ENCODE measurements at regions not wholly inside any gene's neighbourhood (a gene's known extent, or its start where the extent isn't known, plus 50 kb on each side); places are given as distances from the start of the nearest gene placed in this dataset.

- Histone ChIP-seq H3K9ac (ENCODE audit: insufficient read depth, low read depth, low read length) (no peak overlapping the region), H3K79me2 (ENCODE audit: insufficient read depth, low read length) (no peaks in the 10 kb centered on the region), H3K27me3 (ENCODE audit: control insufficient read depth in 1 of 2, insufficient read depth in 2 of 2, low read length in 2 of 2) (no peaks in the 10 kb centered on the region; a peak in 1 of 5 replicates), H3K4me2 (ENCODE audit: low read depth, low read length) (no peak overlapping the region), H3K9me3 (ENCODE audit: low read length) (no peaks in the 10 kb centered on the region), H2AFZ (ENCODE audit: low read length) (no peak overlapping the region), H4K20me1 (ENCODE audit: insufficient read depth, low read length) (no peaks in the 10 kb centered on the region), H3K36me3 (replicated peaks in 1 of 2; ENCODE audit: control insufficient read depth in 1 of 2, insufficient read depth in 2 of 2, low read length in 2 of 2) (no peaks in the 10 kb centered on the region), H3K4me1 (ENCODE audit: insufficient read depth, low read length) (no peaks in the 10 kb centered on the region), H3K27ac (ENCODE audit: extremely low read length, insufficient read depth, low read length) (no peak overlapping the region), H3K4me3 (replicated peaks in 1 of 3; ENCODE audit: insufficient read depth in 1 of 3, low read depth in 2 of 3, low read length in 3 of 3) (no peak overlapping the region)
- FAIRE-seq (no peak), DNase-seq (ENCODE audit: low spot score) (no peak), ATAC-seq (no peak)
- in situ Hi-C loops (cut with HindIII; ENCODE audit: extremely low pct_ligation_motif_present, low pct_unique_long_range_greater_than_20kb) (loop anchor here (25.0 kb wide), 1 partner anchor 874 kb away; no protein-coding TSS in a partner anchor), intact Hi-C loops (cut with micrococcal nuclease; ENCODE audit: unreplicated experiment) (loop anchor here (5.0 kb wide), 1 partner anchor 879 kb away; no protein-coding TSS in a partner anchor)
- BruUV-seq (replicated peaks), result no TSS peak
- TF ChIP-seq SAFB2 (CRISPR knock-in tag; IDR thresholded peaks at IDR 0.05; ENCODE audit: borderline replicate concordance, low read depth), result no peak
- TF ChIP-seq PREB (CRISPR knock-in tag; IDR thresholded peaks at IDR 0.05), result no peak
- TF ChIP-seq SMC3 (IDR thresholded peaks at IDR 0.05; ENCODE audit: low read length), result no peak
- TF ChIP-seq TFDP1 (CRISPR knock-in tag; IDR thresholded peaks at IDR 0.05; ENCODE audit: borderline replicate concordance), result no peak
- TF ChIP-seq BRF2 (CRISPR knock-in tag; IDR thresholded peaks at IDR 0.05), result no peak
- TF ChIP-seq TMF1 (CRISPR knock-in tag; IDR thresholded peaks at IDR 0.05; ENCODE audit: low read depth), result no peak
- ChIA-PET POLR2A (no interaction called here), CTCF (ENCODE audit: low intra/inter-chr PET ratio, low total read pairs) (no interaction called here)
- 0% methylated on average over 1 of the region's 1 CpG for WGBS (ENCODE audit: low lambda C conversion rate)
Measured at GRCh38 chr4:149988087-149988410, 90.2 kb upstream of the DCLK2 start.
